ENCODE measurements at regions not wholly inside any gene's neighbourhood (a gene's known extent, or its start where the extent isn't known, plus 50 kb on each side); places are given as distances from the start of the nearest gene placed in this dataset.

DNA sequence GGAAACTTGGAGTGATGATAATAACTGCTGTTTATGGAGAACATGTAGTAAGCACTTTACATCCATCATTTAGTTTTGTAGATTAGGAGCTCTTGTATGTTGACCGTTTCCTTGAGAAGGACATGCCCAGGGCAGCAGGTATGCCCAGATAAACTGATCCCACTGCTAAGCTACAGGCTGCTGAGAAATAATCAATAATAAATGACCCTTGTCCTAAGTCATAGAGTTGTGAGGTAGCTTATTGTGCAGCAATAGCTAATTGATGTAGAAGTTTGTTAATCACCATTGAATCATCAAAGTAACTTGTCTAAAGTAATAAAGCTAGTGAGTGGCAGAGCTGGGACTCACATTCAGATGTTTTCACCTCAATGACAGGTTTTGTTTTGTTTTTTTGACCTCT, 287.2 kb upstream of the CYRIA start:
- TF ChIP-seq POLR2A (IDR thresholded peaks at IDR 0.05), result no peak
- no peak for TF ChIP-seq CTCF (IDR thresholded peaks at IDR 0.05)

Measured in testis (tissue), 2 donors.